HG03558 (cell line): ENCODE measurements at regions not wholly inside any gene's neighbourhood (a gene's known extent, or its start where the extent isn't known, plus 50 kb on each side); places are given as distances from the start of the nearest gene placed in this dataset.

Source experiments
- ATAC-seq: cut with Tn5 transposase; IDR thresholded peaks from one replicate; pipeline ENCODE4 v1.9.1; 2021; ENCODE audit warnings: moderate number of reproducible peaks; ENCODE audit not compliant: unreplicated experiment; ENCODE audit errors: extremely low read depth

DNA sequence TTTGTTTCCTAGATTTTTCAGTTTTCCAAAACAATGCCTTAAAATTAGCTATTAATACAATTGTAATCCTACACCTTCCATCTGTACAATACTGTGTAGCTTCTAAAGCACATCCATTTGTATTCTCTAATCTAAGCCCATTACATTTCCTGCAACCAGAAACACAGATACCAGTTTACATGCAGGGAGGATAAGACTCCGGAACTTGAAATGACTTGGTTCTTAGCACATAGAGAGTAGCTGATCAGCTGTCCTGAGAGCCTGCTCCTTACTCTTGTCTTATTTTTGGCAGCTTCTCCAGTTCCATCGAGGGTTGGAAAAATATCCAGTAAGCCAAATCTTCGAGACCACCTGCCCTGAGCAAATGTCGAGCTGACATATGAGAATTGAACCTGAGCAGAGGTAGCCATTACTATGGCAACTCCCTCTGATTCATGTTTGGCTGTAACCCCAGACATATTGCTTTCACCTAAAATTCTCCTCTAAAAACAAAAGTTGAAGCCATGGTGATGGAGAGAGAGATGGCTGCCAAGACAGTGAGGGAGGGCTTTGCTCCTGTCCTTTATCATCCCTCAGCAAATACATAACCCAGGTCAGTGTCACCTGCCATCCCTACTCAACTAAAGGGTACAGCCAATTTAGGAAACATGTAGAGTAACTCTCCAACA is 542.8 kb downstream of the IRS1 start:
- no peak for ATAC-seq

DNA sequence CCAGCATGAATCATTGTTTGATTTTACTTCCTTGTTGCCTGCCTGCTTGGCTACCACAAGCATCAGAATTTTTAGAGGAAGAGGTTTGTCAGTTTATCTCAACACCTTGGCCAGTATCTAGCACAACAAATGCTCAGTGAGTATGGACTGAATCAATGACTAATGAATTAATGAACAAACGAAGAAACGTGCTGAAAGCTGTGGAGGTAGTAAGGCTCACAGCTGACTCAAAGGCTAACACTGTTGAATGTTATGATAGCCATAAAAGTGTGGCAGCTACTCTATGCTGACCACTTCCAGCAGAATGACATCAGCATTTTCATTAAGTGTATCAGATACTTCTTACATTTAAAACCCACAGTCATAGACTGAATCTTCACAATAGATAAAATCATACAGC is 543.4 kb downstream of the IRS1 start:
- no peak for ATAC-seq

DNA sequence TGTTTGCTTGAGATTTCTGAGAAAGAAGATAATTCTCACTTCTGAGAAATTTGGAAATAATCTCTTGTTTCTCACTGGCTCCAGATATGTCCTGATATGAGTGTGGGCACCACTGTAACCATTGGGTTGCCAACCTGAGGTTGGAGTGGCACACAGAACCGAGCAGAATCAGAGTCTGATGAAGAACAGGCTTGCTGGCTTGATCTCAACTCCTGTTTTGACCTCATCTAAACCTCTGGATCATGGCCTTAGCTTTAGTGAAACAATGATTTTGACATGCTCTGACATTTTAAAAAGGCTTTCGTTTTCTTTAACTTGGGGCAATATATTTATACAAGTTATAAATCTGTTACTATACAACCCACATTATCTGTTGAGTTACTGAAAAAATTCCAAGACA is 548.0 kb downstream of the IRS1 start:
- no peak for ATAC-seq

DNA sequence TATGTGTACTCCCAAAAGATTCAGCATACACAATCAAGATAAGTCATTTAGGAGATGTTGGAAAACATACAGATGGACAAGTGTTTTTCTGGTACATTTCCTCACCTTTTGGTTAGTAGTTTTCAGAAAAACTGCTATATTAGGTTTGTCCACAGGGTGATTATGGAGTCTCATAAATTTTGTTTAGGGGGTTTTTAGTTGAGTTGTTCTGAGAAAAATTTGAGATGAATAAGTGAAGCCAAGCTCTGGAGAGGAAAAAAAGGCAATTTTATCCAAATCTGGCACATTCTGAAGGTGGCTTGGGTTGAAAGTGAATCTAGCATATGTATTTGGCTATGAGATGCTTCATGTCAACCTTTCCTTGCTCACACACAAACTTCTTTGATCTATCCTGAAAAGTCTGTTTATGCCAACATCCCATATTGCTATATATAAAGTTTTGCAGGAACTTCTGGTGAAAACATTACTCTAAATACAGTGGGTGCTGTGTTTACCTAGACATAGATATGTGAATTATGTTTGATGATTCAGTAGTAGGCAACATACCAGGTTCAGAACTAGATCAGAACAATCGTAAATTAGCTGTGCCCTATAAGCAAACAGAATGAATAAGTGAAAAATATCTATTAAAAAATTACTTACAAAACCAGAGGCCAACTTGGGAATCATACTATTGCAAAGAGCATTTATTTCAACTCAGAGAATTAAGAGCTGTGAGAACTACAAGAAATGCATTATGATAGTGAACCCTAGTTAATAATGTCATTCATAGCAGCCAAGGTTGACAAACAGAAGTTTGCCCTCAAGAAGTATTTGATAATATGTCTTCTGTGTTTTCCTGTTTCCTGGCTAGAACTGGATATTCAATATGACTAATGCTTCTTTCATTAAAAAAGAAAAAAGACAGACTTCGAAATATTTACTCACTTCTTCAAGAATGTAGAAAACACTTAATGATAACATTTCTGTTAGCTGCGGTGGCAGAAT is 552.0 kb downstream of the IRS1 start:
- ATAC-seq, result no peak

DNA sequence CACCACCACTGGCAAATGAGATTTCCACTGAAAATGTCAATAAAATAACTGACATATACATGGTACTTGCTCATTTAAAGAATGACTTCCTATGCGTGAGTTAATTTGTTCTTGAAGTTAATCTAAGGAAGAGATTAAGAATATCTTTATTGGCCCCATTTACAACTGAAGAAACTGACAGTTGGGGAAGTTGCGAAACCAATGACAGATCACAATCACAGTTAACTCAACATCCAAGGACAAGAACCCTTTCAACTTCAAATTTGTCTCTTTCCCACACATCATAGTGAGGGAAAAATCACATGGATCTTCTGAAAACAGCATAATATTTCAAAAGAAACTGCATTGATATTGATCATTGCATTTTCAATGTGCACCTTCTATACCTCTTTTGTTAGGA is 565.4 kb downstream of the IRS1 start:
- ATAC-seq, result no peak

DNA sequence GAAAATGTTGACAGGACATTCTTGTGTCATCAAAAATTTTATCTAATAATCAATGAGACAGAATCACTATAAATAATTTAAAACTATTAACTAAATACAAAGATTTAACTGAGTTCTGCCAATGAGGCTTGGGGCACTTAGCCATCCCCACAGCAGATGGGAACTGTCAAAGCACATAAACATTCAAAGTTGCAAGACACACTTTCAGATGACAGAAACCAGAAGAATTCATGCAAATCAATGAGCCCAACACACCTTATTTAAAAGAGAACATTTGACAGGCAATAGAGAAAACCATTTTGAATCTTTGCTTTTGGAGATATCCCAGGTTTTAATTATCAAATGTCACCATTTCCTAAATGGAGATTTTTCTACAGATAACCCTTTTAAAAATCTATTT is 566.2 kb downstream of the IRS1 start:
- no peak for ATAC-seq

DNA sequence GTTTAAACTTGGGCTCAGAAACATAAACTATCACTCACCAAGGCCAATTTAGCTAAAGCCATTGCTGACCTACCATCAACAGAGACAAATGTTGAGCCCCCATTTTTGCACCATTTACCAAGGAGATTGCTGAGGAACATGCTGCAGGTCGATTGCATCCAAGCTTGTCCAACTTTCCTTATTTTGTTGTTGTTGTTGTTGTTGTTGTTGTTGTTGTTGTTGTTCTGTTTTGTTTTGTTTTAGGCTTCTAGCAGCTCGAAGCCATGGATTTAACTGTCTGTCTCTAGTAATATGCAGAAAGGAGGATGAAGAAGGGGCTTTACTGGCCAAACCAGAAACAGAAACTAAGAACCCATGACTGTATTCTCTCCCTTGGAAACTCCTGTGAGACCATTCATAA is 571.5 kb downstream of the IRS1 start:
- ATAC-seq, result no peak

DNA sequence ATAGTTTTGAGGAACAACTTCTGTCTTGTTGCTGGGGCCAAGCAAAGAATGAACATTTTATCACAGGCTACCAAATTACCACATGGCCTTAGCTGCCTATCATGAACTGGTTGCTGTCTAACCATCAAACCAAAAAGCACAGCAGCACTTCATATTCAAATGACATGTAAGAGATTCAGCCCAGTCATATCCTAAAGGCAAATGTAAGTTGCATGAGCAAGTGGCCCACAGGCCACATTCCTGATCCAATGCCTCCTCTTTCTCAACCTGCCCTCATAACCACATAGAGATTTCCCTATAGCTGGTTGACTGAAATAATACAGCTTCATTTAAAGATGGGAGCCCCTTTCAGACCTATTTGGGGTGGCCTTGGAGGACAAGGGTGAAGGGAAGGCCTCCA is 572.3 kb downstream of the IRS1 start:
- no peak for ATAC-seq

DNA sequence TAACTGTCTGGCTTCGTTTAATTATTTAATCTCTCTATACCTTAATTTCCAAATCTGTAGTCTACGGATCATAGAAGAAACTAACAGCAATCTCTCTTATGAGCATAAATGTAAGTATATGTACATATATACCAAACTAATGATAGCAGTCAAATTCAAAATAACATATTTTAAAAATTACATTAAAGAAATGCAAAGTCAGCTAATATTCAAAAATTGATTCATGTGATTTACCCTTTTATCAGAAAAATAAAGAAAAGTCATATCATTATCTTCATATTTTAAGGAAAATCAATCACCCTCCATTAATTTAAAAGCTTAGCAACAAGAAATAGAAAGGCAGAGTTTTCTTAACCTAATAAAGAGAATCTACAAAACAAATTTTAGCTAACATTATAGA is 575.9 kb downstream of the IRS1 start:
- ATAC-seq, result no peak

DNA sequence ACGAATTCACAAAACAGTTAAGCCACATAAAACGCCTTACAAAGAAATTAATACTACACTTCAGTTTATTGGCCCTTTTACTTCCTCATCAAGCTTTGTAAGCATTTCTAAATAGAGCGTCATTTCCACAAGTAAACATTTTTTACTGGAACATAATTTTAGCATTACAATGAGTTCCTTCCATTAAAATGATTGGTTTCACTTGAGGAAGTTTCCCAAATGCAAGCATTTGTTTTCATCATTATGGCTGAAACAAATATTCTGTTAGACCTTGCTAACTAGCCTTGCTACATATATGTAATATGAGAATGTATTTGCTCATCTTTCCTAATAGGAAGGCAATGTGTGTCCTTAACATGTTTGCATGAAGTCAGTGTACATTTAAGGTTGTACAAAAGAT is 579.1 kb downstream of the IRS1 start:
- ATAC-seq, result no peak

DNA sequence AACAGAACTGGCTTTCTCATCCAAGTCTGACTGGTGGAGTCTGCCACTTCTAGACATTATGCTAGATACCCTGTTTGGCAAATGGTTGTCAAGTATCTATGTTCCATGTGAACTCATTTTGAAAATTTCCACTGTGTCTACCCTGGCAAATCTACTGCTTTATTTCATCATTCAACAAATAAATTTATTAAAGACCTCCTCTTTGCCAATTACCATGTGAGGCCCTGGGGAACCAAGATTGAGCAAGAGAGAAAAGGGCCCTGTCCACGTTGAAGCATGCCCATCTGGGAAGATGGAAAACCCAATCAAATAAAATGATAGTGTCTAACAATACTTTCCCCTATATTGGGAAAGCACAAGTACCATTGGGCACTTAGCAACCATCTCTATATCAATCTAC is 582.4 kb downstream of the IRS1 start:
- no peak for ATAC-seq

DNA sequence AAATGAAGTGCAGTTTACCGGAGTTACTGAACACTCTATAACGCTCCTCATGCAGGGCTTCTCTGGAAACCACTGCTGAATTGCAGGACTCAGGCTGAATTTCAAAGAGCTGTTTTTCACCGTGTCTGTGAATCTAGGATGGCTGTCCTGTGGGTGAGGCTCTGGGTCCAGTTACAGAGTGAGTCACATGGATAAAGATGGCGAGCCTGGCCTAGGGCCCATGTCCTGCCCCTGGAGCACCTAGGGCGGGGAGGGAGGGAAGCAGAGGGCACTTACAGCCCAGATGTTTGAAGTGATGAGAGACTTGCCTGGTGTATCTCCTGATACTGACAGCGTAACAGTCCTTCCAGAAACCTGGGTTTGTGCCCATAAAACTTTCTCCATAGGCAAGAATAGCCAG is 583.0 kb downstream of the IRS1 start:
- ATAC-seq, result no peak

DNA sequence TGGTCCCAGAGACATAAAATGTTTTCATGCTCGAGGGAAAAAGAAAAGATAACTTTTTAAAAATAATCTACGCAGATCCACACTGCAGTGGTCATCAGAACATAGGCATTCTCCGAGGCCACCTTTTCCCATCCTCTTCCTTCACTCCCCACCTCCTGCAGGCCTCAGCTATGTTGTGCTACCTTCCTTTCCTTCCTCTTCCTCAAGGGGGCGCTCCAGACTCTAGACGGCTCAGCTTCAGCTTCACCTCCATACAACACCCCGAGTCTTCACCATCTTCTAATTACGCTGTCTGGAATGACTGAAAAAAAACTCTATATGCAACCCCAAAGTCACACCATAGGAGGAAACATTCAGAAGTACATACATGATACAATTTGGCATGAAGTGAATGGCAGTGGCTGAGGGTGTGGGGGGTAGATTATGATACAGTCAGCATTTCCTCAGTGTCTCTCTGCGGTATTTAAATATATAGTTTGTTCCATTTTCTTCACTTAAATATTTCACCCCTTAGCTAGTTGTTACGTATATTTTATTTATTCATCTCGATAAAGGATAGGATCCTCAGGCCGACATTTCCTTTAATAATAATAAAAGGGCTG is 583.6 kb downstream of the IRS1 start:
- peak; percentile 78 for ATAC-seq

DNA sequence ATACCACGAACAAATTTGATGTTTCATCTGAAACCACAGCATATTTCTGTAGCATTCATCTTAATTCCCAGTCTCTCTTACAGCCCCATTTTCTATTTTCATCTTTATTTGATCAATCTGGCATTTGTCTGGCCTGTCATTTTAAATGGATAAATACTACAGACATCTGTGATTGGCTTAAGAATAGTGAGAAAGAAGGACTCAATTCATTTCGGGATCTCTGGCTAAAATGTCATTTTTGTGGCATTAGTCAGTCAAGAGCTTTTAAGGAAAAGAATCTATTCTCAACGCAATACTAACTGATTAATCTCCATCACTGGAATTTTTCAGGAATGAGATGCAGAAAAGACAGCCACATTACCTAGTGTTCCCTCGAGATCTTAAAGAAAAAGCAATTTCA is 585.9 kb downstream of the IRS1 start:
- no peak for ATAC-seq

DNA sequence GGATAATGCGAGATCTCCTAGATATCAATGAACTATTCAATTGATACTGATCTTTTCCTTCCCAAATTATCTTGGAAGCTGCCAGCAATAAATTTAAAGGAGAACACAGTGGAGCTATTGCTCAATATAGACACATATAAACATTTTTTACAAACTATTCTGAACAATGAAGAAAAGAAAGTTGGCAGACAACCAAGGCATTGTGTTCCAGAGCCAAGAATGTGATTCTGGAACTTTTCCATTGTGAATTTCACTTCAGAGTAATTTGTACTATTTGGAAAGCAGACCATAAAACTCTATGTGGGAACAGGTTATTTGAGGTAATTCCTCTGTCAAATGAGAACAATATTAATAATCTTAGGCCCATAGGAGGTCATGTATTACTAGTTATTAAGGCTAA is 588.2 kb downstream of the IRS1 start:
- no peak for ATAC-seq

DNA sequence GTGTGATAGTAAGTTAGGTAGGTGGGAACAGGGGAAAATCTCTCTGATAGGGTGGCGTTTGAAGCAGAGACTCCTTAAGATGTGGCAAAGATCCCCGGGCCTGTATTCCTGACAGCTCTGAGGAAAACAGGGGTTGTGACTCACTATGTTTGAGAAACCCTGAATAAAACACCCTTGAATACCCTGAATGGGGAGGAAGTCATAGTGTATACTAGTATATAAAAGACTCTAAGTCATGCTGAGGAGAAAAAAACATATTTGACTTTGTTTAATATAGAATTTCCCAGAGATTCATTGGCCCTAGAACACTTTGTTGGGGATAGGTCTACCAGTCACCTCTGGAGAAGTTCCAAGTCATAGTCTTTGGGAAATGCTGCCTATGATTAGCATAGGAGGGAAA is 590.9 kb downstream of the IRS1 start:
- no peak for ATAC-seq

DNA sequence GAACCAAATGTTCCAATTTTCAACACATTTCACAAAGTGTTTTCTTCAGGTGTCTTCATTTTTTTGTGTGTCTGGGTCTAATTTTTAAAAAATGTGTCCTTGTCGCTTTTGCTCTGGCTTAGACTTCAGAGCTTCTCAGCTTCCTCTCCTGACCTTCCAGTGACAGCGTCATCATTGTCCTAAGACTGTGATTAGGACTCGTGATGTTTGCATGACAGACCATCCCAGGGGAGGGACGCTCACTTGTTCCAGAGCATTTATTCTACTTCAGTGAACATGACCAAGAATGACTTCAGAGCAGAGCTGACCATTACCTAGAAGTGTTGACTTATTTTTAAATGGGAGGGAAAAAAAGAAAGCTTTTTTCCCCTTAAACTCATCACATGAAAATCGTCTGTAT is 591.9 kb downstream of the IRS1 start:
- no peak for ATAC-seq

DNA sequence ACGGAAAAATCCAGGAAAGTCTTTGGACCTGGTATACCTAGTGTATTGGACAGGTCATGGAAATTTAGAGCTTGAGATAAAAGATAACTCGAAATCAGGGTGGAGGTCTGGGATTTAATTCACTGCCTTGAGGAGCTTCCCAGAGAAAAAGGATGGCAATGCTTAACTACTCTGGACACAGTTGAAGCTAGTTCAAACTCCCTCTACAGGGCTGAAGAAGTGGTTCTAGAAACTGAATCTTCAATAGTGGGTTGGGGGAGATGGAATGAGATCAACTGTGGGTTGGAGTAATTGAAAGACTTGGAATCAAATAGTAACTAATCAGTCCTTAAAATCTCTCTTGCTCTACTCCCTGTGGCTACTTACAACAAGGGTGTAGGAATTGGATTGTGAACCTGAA is 600.1 kb downstream of the IRS1 start:
- ATAC-seq, result no peak

DNA sequence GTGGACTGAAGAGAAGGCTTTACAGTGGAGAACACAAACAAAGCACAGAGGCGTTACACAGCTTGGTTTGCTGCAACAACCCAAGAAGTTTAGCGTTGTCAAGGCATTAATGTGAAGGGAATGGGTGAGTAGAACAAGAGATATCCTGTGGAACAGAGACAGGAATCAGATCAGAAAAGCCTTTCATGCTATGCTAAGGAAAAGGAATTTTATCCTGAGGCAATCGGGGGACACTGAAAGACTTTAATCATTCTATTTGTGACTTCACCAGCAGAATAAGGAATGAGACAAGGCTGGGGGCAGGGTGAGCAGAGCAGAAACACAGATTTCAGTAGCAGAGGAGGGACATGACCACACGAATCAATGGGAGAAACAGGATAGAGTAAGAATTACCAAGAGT is 600.7 kb downstream of the IRS1 start:
- no peak for ATAC-seq

DNA sequence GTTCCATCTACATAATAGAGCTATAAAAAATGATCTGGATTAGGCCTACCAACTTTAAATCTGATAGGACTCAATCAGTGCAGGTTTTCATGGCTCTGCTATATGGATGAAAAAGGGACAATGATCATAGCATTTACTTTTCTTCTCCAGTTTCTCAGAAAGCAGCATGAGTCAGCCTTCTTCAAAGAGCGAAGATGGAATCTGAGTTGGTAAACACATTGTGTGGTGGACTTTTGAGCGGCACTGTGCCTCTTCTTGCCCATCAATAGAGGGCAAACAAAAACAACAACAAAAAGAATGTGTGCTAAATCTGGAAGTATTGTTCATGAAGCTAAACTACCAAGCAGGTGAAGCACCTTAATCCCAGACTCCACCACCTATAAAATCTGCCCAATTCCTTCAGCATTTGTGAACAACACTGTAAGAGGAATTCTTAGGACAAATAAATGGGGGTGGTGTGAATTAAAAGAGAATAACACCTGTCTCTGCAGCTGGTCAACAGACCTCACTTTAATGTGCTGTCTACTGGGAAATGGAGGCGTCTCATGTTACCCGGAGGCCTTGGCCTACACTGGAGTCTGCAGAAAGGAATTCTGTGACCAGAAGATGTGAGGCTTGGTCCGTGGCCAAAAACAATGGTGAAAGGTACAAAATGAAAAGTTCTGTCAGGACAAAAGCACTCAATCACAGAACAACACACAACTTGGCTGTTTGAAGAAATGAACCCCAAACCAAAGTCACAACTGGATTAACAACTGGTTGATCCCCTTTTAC is 609.0 kb downstream of the IRS1 start:
- ATAC-seq, result no peak

DNA sequence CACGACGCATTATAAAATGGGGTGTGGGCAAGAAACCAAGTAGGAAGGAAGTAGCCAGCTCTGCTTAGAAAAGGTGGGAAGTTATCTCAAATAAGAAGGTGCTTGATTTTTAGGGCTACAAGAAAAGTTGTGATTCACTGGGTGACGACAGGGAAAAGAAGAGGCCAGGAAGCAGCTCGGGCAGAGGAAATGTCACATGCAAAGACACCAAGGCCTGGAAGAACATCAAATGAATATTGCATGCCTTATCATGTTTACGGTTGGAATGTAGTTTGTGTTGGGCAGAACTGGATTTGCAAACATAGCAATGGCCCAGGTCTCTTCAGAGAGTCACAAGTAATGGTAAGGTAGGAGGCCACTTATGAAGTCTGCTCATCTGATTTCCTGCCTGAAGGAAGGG is 610.6 kb downstream of the IRS1 start:
- ATAC-seq, result no peak
